Liver (tissue), 8 donors: ENCODE measurements at regions not wholly inside any gene's neighbourhood (a gene's known extent, or its start where the extent isn't known, plus 50 kb on each side); places are given as distances from the start of the nearest gene placed in this dataset.
A peak's percentile ranks its signal among the peaks of the same experiment; 100 is the strongest.

Experiments used
- DNase-seq: peaks from one replicate; pipeline ENCODE4 v3.0.0-alpha.2; 2017; ENCODE audit warnings: low spot score
- H3K27ac ChIP-seq, 2 donors: one replicate each; pipeline ENCODE4 v1.7.0; 2013; ENCODE audit warnings: inconsistent platforms in 2 of 2, low read length in 2 of 2, control low read depth in 1 of 2, low read depth in 1 of 2, mild to moderate bottlenecking in 1 of 2
- H3K27me3 ChIP-seq, 4 donors: one replicate each; pipeline versions ENCODE4 v1.6.1 to v1.7.0; 2013; ENCODE audit warnings: low read length in 3 of 4, inconsistent platforms in 1 of 4, mild to moderate bottlenecking in 1 of 4, moderate library complexity in 1 of 4; ENCODE audit not compliant: control insufficient read depth in 4 of 4, insufficient read depth in 4 of 4
- H3K36me3 ChIP-seq, 4 donors: one replicate each; pipeline versions ENCODE4 v1.6.1 to v1.7.0; 2013; ENCODE audit warnings: low read length in 3 of 4, mild to moderate bottlenecking in 3 of 4, low read depth in 1 of 4, moderate library complexity in 1 of 4; ENCODE audit not compliant: control insufficient read depth in 4 of 4, insufficient read depth in 3 of 4
- H3K4me1 ChIP-seq, 4 donors: one replicate each; pipeline versions ENCODE4 v1.6.1 to v1.7.0; 2013; ENCODE audit warnings: low read length in 3 of 4, mild to moderate bottlenecking in 3 of 4, moderate library complexity in 1 of 4; ENCODE audit not compliant: control insufficient read depth in 4 of 4, insufficient read depth in 4 of 4
- H3K4me3 ChIP-seq, 3 donors: one replicate each; pipeline versions ENCODE4 v1.6.1 to v1.7.0; 2013; ENCODE audit warnings: low read length in 3 of 3, control low read depth in 1 of 3, low read depth in 1 of 3, mild to moderate bottlenecking in 1 of 3
- H3K9ac ChIP-seq, 2 donors: one replicate each; pipeline ENCODE4 v1.7.0; 2013; ENCODE audit warnings: low read length in 2 of 2, mild to moderate bottlenecking in 2 of 2, moderate library complexity in 2 of 2, control low read depth in 1 of 2, low read depth in 1 of 2
- H3K9me3 ChIP-seq, 4 donors: one replicate each; pipeline versions ENCODE4 v1.6.1 to v1.7.0; 2013; ENCODE audit warnings: low read length in 3 of 4; ENCODE audit not compliant: control insufficient read depth in 4 of 4
- CTCF ChIP-seq: fragments of 150-350 bp; IDR thresholded peaks from 2 replicates; pipeline ENCODE4 v1.5.1; 2017; ENCODE audit warnings: improper control_type of control experiment, low read depth, low read length; ENCODE audit not compliant: missing input control
- EGR1 ChIP-seq, 2 donors: IDR thresholded peaks; 2 replicates each; pipeline ENCODE4 v1.6.1; 2016 to 2018; ENCODE audit warnings: antibody characterized with exemption in 2 of 2, low read depth in 2 of 2
- FOXA1 ChIP-seq: IDR thresholded peaks from 2 replicates; pipeline ENCODE4 v1.6.1; 2016; ENCODE audit warnings: antibody characterized with exemption
- FOXA2 ChIP-seq: IDR thresholded peaks from 2 replicates; pipeline ENCODE4 v1.6.1; 2016; ENCODE audit warnings: antibody characterized with exemption
- GABPA ChIP-seq, 2 donors: IDR thresholded peaks in 1 of 2; conservative IDR thresholded peaks in 1 of 2; 2 replicates each; pipeline ENCODE4 v1.6.1; 2016; ENCODE audit warnings: antibody characterized with exemption in 2 of 2, mild to moderate bottlenecking in 1 of 2, moderate library complexity in 1 of 2
- HNF4A ChIP-seq, 2 donors: conservative IDR thresholded peaks; 2 replicates each; pipeline ENCODE4 v1.6.1; 2016; ENCODE audit warnings: antibody characterized with exemption in 2 of 2, mild to moderate bottlenecking in 2 of 2
- HNF4G ChIP-seq: IDR thresholded peaks from 2 replicates; pipeline ENCODE4 v1.6.1; 2016; ENCODE audit warnings: antibody characterized with exemption
- JUND ChIP-seq, 2 donors: IDR thresholded peaks; 2 replicates each; pipeline ENCODE4 v1.6.1; 2016; ENCODE audit warnings: antibody characterized with exemption in 2 of 2
- MAX ChIP-seq: IDR thresholded peaks from 2 replicates; pipeline ENCODE4 v1.6.1; 2016; ENCODE audit warnings: antibody characterized with exemption
- NR2F2 ChIP-seq: IDR thresholded peaks from 2 replicates; pipeline ENCODE4 v1.6.1; 2016; ENCODE audit warnings: antibody characterized with exemption
- RAD21 ChIP-seq, 2 donors: IDR thresholded peaks; 2 replicates each; pipeline ENCODE4 v1.6.1; 2016; ENCODE audit warnings: antibody characterized with exemption in 2 of 2, mild to moderate bottlenecking in 2 of 2
- REST ChIP-seq: IDR thresholded peaks from 2 replicates; pipeline ENCODE4 v1.6.1; 2016; ENCODE audit warnings: antibody characterized with exemption, mild to moderate bottlenecking
- RXRA ChIP-seq, 2 donors: IDR thresholded peaks; 2 replicates each; pipeline ENCODE4 v1.6.1; 2017 to 2018; ENCODE audit warnings: antibody characterized with exemption in 2 of 2, mild to moderate bottlenecking in 1 of 2
- SP1 ChIP-seq: IDR thresholded peaks from 2 replicates; pipeline ENCODE4 v1.6.1; 2018; ENCODE audit warnings: antibody characterized with exemption, mild to moderate bottlenecking
- TAF1 ChIP-seq: conservative IDR thresholded peaks from 2 replicates; pipeline ENCODE4 v1.6.1; 2016; ENCODE audit warnings: antibody characterized with exemption, mild to moderate bottlenecking
- YY1 ChIP-seq: IDR thresholded peaks from 2 replicates; pipeline ENCODE4 v1.6.1; 2016; ENCODE audit warnings: antibody characterized with exemption, mild to moderate bottlenecking
- ZBTB33 ChIP-seq: IDR thresholded peaks from 2 replicates; pipeline ENCODE4 v1.6.1; 2016; ENCODE audit warnings: antibody characterized with exemption
- WGBS: extraction: QIAGEN DNeasy Blood & Tissue Kit; methylation state at CpG from one replicate; pipeline ENCODE4 v1.1.7; 2013; 5-methylcytosine and 5-hydroxymethylcytosine counted together
- TF ChIP-seq, protein P1 (sequence below): IDR thresholded peaks from 2 replicates; pipeline ENCODE4 v1.6.1; 2016; ENCODE audit warnings: antibody characterized with exemption
- donor health status: healthy.
- donor health status: healthy.
- donor health status: healthy.
- donor health status: healthy.
- donor health status: healthy.

DNA sequence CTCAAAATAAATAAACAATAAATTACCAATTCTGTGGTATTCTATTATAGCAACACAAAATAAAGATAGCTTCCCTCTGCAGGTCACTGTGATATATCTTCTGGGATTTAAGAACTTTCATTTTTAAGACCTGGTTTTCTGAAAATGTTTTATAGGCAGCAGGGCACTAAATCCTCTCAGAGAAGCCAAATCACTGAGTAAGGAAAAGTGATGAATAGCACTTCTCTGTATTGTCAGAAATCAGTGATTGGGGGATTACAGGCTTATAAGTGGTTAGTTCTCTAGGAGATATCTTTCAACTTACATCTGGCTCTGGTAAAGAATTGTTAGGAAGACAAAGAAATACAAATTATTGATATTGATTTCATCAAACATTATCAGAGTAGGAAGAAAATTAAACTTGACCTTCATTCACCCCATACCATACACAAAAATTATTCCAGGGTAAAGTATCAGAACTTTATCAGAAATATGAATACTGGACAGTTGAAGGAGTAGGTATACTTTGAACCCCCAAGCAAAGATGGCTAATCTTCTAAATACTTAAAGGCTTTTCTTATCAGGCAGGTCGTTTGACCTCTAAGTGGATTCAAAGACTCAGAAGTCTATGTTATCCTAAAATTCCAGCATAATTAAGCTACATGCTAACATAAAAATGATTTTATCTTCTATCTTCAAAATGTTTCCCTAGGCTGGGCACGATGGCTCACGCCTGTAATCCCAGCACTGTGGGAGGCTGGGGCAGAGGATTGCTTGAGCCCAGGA, 81.6 kb upstream of the USP9X start:
- H3K36me3 ChIP-seq: no peaks in the 10 kb centered on the region
- no peak overlapping the region for H3K9ac ChIP-seq
- no peak for DNase-seq
- no peaks in the 10 kb centered on the region for H3K9me3 ChIP-seq
- no peak for TF ChIP-seq MAX
- TF ChIP-seq ZBTB33: no peak
- no peak for TF ChIP-seq YY1
- TF ChIP-seq SP1: no peak
- no peak for TF ChIP-seq RXRA (IDR thresholded peaks at IDR 0.05)
- TF ChIP-seq, protein P1, sequence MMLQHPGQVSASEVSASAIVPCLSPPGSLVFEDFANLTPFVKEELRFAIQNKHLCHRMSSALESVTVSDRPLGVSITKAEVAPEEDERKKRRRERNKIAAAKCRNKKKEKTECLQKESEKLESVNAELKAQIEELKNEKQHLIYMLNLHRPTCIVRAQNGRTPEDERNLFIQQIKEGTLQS: no peak
- TF ChIP-seq FOXA1: no peak
- no peak for TF ChIP-seq RAD21 (IDR thresholded peaks at IDR 0.05)
- TF ChIP-seq TAF1: no peak
- TF ChIP-seq GABPA (IDR thresholded peaks at IDR 0.05 in 1 of 2, conservative IDR thresholded peaks at IDR 0.05 in 1 of 2): no peak
- no peak for TF ChIP-seq JUND (IDR thresholded peaks at IDR 0.05)
- no peak for TF ChIP-seq EGR1 (IDR thresholded peaks at IDR 0.05; ENCODE audit: low read depth in 2 of 2)
- TF ChIP-seq NR2F2: no peak
- TF ChIP-seq HNF4A (conservative IDR thresholded peaks at IDR 0.05): no peak
- TF ChIP-seq REST: no peak
- no peak for TF ChIP-seq HNF4G
- TF ChIP-seq FOXA2: no peak
- no peak for TF ChIP-seq CTCF
- H3K4me1 ChIP-seq: peaks cover 0 to 23% (median 9%) of the 10 kb centered on the region in 4 donors
- 87% methylated on average over 3 of the region's 3 CpGs for WGBS
- no peak overlapping the region for H3K4me3 ChIP-seq
- H3K27me3 ChIP-seq: peaks cover 0 to 3% (median 0%) of the 10 kb centered on the region in 4 donors
- peak overlapping the region in 1 of 2 donors; percentile 31 for H3K27ac ChIP-seq
